ENCODE measurements at regions not wholly inside any gene's neighbourhood (a gene's known extent, or its start where the extent isn't known, plus 50 kb on each side); places are given as distances from the start of the nearest gene placed in this dataset.

GRCh38 chr4:65265526-65265925 lies 404.8 kb downstream of the EPHA5 start:
- FAIRE-seq: no peak
- TF ChIP-seq CTCF (IDR thresholded peaks at IDR 0.05; ENCODE audit: insufficient read depth, missing control alignments): no peak
- no peak for DNase-seq (ENCODE audit: insufficient read length, low spot score)

GRCh38 chr4:65259296-65259695 lies 411.0 kb downstream of the EPHA5 start:
- DNase-seq (ENCODE audit: insufficient read length, low spot score) (no peak), FAIRE-seq (no peak)
- no peak for TF ChIP-seq CTCF (IDR thresholded peaks at IDR 0.05; ENCODE audit: insufficient read depth, missing control alignments)

GRCh38 chr4:65250916-65251315 lies 419.4 kb downstream of the EPHA5 start:
- DNase-seq (ENCODE audit: insufficient read length, low spot score) (no peak), FAIRE-seq (no peak)
- no peak for TF ChIP-seq CTCF (IDR thresholded peaks at IDR 0.05; ENCODE audit: insufficient read depth, missing control alignments)

GRCh38 chr4:65249111-65249510 lies 421.2 kb downstream of the EPHA5 start:
- no peak for DNase-seq (ENCODE audit: insufficient read length, low spot score)
- TF ChIP-seq CTCF (IDR thresholded peaks at IDR 0.05; ENCODE audit: insufficient read depth, missing control alignments): no peak
- no peak for FAIRE-seq

GRCh38 chr4:65242156-65242846 lies 428.0 kb downstream of the EPHA5 start:
- no peak for TF ChIP-seq CTCF (IDR thresholded peaks at IDR 0.05; ENCODE audit: insufficient read depth, missing control alignments)
- DNase-seq (ENCODE audit: insufficient read length, low spot score) (no peak), FAIRE-seq (no peak)

GRCh38 chr4:65241257-65241997 lies 428.9 kb downstream of the EPHA5 start:
- TF ChIP-seq CTCF (IDR thresholded peaks at IDR 0.05; ENCODE audit: insufficient read depth, missing control alignments): no peak
- DNase-seq (ENCODE audit: insufficient read length, low spot score): no peak
- FAIRE-seq: no peak

GRCh38 chr4:65234061-65234460 lies 436.2 kb downstream of the EPHA5 start:
- TF ChIP-seq CTCF (IDR thresholded peaks at IDR 0.05; ENCODE audit: insufficient read depth, missing control alignments): no peak
- DNase-seq (ENCODE audit: insufficient read length, low spot score): no peak
- no peak for FAIRE-seq

Measured in D721Med (cell line).